HG02981 (cell line): ENCODE measurements at regions not wholly inside any gene's neighbourhood (a gene's known extent, or its start where the extent isn't known, plus 50 kb on each side); places are given as distances from the start of the nearest gene placed in this dataset.

Source experiments
- ATAC-seq: cut with Tn5 transposase; IDR thresholded peaks from one replicate; pipeline ENCODE4 v1.9.1; 2021; ENCODE audit warnings: mild to moderate bottlenecking, moderate library complexity; ENCODE audit not compliant: unreplicated experiment

DNA sequence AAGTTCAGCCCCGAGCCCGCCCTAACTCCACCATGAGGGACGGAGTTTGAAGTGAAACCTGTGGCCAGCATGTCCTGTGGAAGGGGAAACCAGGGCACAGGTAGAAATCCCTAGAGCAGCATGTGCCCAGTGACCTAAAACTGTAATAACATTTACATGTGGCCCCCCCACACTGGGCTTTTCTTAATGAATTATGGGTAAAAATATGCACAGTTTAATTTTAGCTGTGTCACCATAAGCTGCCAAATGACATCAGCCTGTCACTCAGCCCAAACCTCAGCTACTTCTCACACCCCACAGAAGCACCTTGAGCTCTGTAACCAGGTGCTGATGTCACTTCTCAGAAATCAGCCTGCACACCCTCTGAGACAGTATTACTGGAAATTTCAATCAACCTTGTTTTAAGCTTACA is 50.0 kb upstream of the SLC19A1 start:
- ATAC-seq, result peak; percentile 54

- ATAC-seq, result no peak
Observed at GRCh38 chr21:45592626-45593134, 50.4 kb upstream of the SLC19A1 start.

GRCh38 chr21:45593162-45594022 is 50.1 kb upstream of the PCBP3 start:
- ATAC-seq, result no peak
